Stomach (tissue), 4 donors: ENCODE measurements at regions not wholly inside any gene's neighbourhood (a gene's known extent, or its start where the extent isn't known, plus 50 kb on each side); places are given as distances from the start of the nearest gene placed in this dataset.

Source experiments
- CTCF ChIP-seq, 7 experiments: fragments of 450-650 bp in 4 of 7; fragments of 200-600 bp in 3 of 7; sonication (generic) in 3 of 7; IDR thresholded peaks; one replicate each; pipeline ENCODE4 v1.5.1; 2016 to 2019; ENCODE audit warnings: antibody characterized with exemption in 7 of 7, control low read depth in 2 of 7, mild to moderate bottlenecking in 1 of 7
- POLR2AphosphoS5 ChIP-seq, 3 donors: sonication (generic); formaldehyde crosslinking; IDR thresholded peaks; one replicate each; pipeline ENCODE4 v1.6.1; 2016; ENCODE audit warnings: antibody characterized with exemption in 3 of 3

- TF ChIP-seq POLR2AphosphoS5 (IDR thresholded peaks at IDR 0.05) (no peak), CTCF (IDR thresholded peaks at IDR 0.05) (no peak)
Measured at GRCh38 chr13:106331116-106331515, 204.3 kb downstream of the EFNB2 start.
